ENCODE measurements at regions not wholly inside any gene's neighbourhood (a gene's known extent, or its start where the extent isn't known, plus 50 kb on each side); places are given as distances from the start of the nearest gene placed in this dataset.

DNA sequence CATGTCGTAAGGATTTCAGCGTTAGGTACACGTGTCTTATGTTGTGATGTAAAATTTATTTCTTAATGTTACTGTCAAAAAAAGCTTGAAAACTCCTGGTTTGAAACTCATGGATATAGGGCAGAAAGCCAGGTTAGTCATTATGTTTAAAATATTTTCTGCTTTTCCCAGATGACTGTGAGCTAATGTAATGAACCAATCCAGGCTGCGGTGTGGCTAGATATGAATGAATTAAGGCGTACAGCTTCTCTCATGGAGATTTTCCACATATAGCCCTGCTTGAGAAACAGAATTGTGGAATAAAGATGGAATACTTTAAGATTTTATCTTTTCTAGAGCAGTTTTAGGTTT, 80.3 kb upstream of the STMND1 start:
- H3K4me3 ChIP-seq: no peak overlapping the region
- WGBS, 2 donors: 91 to 92% methylated on average over 5 of the region's 5 CpGs
- H3K27me3 ChIP-seq: no peaks in the 10 kb centered on the region
- peaks cover 0 to 10% (median 2%) of the 10 kb centered on the region in 4 donors for H3K9me3 ChIP-seq
- no peak for TF ChIP-seq EP300 (IDR thresholded peaks at IDR 0.05)
- TF ChIP-seq POLR2A (IDR thresholded peaks at IDR 0.05): no peak
- TF ChIP-seq, protein P1, sequence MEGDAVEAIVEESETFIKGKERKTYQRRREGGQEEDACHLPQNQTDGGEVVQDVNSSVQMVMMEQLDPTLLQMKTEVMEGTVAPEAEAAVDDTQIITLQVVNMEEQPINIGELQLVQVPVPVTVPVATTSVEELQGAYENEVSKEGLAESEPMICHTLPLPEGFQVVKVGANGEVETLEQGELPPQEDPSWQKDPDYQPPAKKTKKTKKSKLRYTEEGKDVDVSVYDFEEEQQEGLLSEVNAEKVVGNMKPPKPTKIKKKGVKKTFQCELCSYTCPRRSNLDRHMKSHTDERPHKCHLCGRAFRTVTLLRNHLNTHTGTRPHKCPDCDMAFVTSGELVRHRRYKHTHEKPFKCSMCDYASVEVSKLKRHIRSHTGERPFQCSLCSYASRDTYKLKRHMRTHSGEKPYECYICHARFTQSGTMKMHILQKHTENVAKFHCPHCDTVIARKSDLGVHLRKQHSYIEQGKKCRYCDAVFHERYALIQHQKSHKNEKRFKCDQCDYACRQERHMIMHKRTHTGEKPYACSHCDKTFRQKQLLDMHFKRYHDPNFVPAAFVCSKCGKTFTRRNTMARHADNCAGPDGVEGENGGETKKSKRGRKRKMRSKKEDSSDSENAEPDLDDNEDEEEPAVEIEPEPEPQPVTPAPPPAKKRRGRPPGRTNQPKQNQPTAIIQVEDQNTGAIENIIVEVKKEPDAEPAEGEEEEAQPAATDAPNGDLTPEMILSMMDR (IDR thresholded peaks at IDR 0.05): no peak
- no peak for TF ChIP-seq POLR2AphosphoS5 (IDR thresholded peaks at IDR 0.05)
- DNase-seq (no peak), ATAC-seq (ENCODE audit: low FRiP score in 2 of 2) (no peak)
- no peak overlapping the region for H3K27ac ChIP-seq
- H3K4me1 ChIP-seq: no peaks in the 10 kb centered on the region
- H3K36me3 ChIP-seq: no peaks in the 10 kb centered on the region

DNA sequence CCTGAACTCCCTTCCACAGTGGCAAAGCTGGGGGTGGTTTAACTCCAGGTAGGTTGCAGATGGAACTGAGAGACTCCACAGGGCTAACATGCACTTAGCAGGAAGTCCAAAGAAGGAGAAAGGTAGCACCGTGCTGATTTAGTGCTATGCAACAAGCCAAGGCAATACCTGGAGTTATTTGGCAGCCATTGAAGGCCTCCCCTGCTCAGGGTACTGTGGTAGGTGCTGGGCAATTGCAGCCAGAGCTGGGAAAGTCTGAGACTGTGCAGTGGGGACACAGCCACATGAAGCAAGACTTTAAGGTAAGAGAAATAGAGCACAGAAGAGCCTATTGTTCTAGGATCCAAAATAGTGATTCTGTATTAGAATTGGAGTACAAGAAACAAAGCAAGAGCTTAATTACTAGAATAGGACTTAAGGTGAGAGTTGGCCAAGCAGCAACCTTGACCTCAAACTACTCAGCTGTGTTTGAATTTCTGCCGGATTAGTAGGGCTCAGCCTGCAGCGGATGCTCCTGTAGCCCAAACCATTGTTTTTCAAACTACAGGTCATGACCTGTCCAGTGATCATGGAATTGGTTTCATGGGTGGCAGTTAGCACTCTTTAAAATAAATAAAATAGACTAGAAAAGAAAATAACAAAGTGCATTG, 80.8 kb upstream of the STMND1 start:
- H3K27ac ChIP-seq: no peak overlapping the region
- DNase-seq: no peak
- 72 to 82% methylated on average over 3 of the region's 3 CpGs for WGBS, 2 donors

DNA sequence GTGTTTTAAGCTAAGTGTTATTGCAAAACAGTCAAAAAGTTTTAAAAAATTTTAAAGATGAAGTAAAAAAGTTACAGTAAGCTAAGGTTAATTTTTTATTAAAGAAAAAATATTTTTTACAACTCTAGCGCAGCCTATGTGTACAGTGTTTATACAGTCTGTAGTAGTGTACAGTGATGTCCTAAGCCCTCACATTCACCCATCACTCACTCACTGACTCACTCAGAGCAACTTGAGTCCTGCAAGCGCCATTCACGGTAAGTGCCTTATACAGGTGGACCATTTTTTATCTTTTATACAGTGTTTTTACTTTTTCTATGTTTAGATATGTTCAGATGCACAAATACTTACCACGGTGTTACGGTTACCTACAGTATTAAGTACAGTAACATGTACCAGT, 83.4 kb upstream of the STMND1 start:
- no peaks in the 10 kb centered on the region for H3K9me3 ChIP-seq
- ATAC-seq (ENCODE audit: low FRiP score in 2 of 2): no peak
- H3K36me3 ChIP-seq: no peaks in the 10 kb centered on the region
- no peaks in the 10 kb centered on the region for H3K27me3 ChIP-seq
- peaks cover 0 to 6% (median 0%) of the 10 kb centered on the region in 4 donors for H3K4me1 ChIP-seq
- no peak for TF ChIP-seq POLR2AphosphoS5 (IDR thresholded peaks at IDR 0.05)
- TF ChIP-seq EP300 (IDR thresholded peaks at IDR 0.05): no peak
- TF ChIP-seq, protein P1 (IDR thresholded peaks at IDR 0.05): no peak
- TF ChIP-seq POLR2A (IDR thresholded peaks at IDR 0.05): no peak
- no peak for DNase-seq
- H3K27ac ChIP-seq: no peak overlapping the region
- H3K4me3 ChIP-seq: no peak overlapping the region
- WGBS, 2 donors: 94 to 95% methylated on average over 5 of the region's 5 CpGs

More for the DNA sequence above, 80.8 kb upstream of the STMND1 start:
- no peaks in the 10 kb centered on the region for H3K27me3 ChIP-seq
- H3K9me3 ChIP-seq: peaks cover 0 to 10% (median 2%) of the 10 kb centered on the region in 4 donors
- H3K36me3 ChIP-seq: no peaks in the 10 kb centered on the region
- ATAC-seq (ENCODE audit: low FRiP score in 2 of 2): no peak
- H3K4me3 ChIP-seq: no peak overlapping the region
- peaks cover 0 to 2% (median 0%) of the 10 kb centered on the region in 4 donors for H3K4me1 ChIP-seq
- no peak for TF ChIP-seq EP300 (IDR thresholded peaks at IDR 0.05)
- TF ChIP-seq, protein P1 (IDR thresholded peaks at IDR 0.05): no peak
- TF ChIP-seq POLR2AphosphoS5 (IDR thresholded peaks at IDR 0.05): no peak
- no peak for TF ChIP-seq POLR2A (IDR thresholded peaks at IDR 0.05)

DNA sequence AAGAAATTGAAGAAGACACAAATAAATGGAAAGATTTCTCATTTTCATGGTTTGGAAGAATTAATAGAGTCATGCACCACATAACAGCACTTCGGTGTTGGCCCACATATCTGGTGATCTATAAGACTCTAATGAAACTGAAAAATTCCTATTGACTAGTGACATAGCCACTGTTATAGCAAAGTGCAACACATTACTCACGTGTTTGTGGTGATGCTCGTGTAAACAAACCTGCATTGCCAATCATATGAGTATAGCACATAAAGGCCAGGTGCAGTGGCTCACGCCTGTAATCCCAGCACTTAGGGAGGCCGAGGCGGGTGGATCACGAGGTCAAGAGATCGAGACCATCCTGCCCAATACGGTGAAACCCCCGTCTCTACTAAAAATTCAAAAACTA, 84.4 kb upstream of the STMND1 start:
- Histone ChIP-seq H3K4me3 (no peak overlapping the region), H3K27me3 (no peaks in the 10 kb centered on the region), H3K36me3 (no peaks in the 10 kb centered on the region), H3K27ac (no peak overlapping the region), H3K4me1 (peaks cover 0 to 6% (median 2%) of the 10 kb centered on the region in 4 donors), H3K9me3 (no peaks in the 10 kb centered on the region)
- 97 to 98% methylated on average over 10 of the region's 10 CpGs for WGBS, 2 donors
- TF ChIP-seq, protein P1 (IDR thresholded peaks at IDR 0.05): no peak
- no peak for TF ChIP-seq POLR2AphosphoS5 (IDR thresholded peaks at IDR 0.05)
- TF ChIP-seq EP300 (IDR thresholded peaks at IDR 0.05): no peak
- no peak for TF ChIP-seq POLR2A (IDR thresholded peaks at IDR 0.05)
- ATAC-seq (ENCODE audit: low FRiP score in 2 of 2) (no peak), DNase-seq (no peak)

Data from upper lobe of left lung (tissue), 6 donors.